ENCODE measurements at regions not wholly inside any gene's neighbourhood (a gene's known extent, or its start where the extent isn't known, plus 50 kb on each side); places are given as distances from the start of the nearest gene placed in this dataset.

GRCh38 chr18:24810561-24811305 lies 350.3 kb downstream of the HRH4 start:
- H3K4me3 ChIP-seq (replicated peaks in 1 of 2; ENCODE audit: low read depth in 2 of 2, low read length in 2 of 2) = no peak overlapping the region
- TF ChIP-seq, protein P1, sequence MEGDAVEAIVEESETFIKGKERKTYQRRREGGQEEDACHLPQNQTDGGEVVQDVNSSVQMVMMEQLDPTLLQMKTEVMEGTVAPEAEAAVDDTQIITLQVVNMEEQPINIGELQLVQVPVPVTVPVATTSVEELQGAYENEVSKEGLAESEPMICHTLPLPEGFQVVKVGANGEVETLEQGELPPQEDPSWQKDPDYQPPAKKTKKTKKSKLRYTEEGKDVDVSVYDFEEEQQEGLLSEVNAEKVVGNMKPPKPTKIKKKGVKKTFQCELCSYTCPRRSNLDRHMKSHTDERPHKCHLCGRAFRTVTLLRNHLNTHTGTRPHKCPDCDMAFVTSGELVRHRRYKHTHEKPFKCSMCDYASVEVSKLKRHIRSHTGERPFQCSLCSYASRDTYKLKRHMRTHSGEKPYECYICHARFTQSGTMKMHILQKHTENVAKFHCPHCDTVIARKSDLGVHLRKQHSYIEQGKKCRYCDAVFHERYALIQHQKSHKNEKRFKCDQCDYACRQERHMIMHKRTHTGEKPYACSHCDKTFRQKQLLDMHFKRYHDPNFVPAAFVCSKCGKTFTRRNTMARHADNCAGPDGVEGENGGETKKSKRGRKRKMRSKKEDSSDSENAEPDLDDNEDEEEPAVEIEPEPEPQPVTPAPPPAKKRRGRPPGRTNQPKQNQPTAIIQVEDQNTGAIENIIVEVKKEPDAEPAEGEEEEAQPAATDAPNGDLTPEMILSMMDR (IDR thresholded peaks at IDR 0.05; ENCODE audit: low read depth, low read length) = no peak

GRCh38 chr18:24811950-24812681 lies 351.7 kb downstream of the HRH4 start:
- TF ChIP-seq, protein P1 (IDR thresholded peaks at IDR 0.05; ENCODE audit: low read depth, low read length) = no peak
- DNase-seq (ENCODE audit: low read depth in 2 of 2) = no peak
- H3K4me3 ChIP-seq (replicated peaks in 1 of 2; ENCODE audit: low read depth in 2 of 2, low read length in 2 of 2) = no peak overlapping the region

More at GRCh38 chr18:24810561-24811305, 350.3 kb downstream of the HRH4 start:
- DNase-seq (ENCODE audit: low read depth in 2 of 2) = no peak

- TF ChIP-seq, protein P1 (IDR thresholded peaks at IDR 0.05; ENCODE audit: low read depth, low read length) = no peak
- DNase-seq (ENCODE audit: low read depth in 2 of 2) = no peak
- no peak overlapping the region for H3K4me3 ChIP-seq (replicated peaks in 1 of 2; ENCODE audit: low read depth in 2 of 2, low read length in 2 of 2)
Measured at GRCh38 chr18:24814521-24814920, 354.1 kb downstream of the HRH4 start.

GRCh38 chr18:24817150-24817549 lies 356.7 kb downstream of the HRH4 start:
- TF ChIP-seq, protein P1 (IDR thresholded peaks at IDR 0.05; ENCODE audit: low read depth, low read length) = no peak
- no peak overlapping the region for H3K4me3 ChIP-seq (replicated peaks in 1 of 2; ENCODE audit: low read depth in 2 of 2, low read length in 2 of 2)
- no peak for DNase-seq (ENCODE audit: low read depth in 2 of 2)

DNA sequence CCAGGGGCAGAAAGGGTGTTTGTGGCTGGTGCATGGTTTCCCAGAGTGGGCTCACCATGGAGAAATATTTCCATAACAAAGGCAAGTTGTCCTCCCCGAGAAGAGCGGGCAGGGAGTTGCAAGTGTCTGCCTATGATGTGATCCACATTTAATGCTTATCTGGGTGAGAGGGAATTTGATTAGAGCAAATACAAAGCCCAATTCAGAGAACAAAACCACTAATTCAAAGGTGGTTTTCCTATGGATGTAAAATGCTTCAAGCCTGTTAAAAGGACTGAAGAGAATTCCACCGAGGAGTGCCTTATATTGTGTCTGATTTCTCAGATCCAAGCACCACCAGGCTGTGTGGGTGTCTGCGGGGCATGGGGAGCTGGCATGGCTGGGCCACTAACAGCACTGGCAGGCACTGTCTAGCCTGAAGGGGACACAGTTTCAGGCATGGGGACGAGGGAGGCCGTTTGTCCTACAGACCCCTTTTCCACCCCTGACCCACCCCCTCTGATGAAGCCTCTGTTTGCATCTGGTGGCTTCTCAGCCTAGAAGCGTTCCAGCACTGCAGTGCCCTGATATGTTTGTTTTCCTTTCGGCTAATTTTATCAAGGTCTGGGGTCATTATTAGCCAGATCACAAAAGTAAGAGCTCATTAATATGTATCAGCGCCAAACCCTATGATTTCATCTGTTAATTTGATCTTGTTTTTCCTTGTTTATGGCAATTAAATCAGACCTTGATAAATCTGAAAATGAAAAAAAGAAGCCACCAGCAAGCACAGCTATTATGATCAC lies 357.3 kb downstream of the HRH4 start:
- no peak for DNase-seq (ENCODE audit: low read depth in 2 of 2)
- no peak overlapping the region for H3K4me3 ChIP-seq (replicated peaks in 1 of 2; ENCODE audit: low read depth in 2 of 2, low read length in 2 of 2)
- TF ChIP-seq, protein P1 (IDR thresholded peaks at IDR 0.05; ENCODE audit: low read depth, low read length) = no peak

GRCh38 chr18:24818441-24818840 lies 358.0 kb downstream of the HRH4 start:
- TF ChIP-seq, protein P1 (IDR thresholded peaks at IDR 0.05; ENCODE audit: low read depth, low read length) = no peak
- no peak for DNase-seq (ENCODE audit: low read depth in 2 of 2)
- H3K4me3 ChIP-seq (replicated peaks in 1 of 2; ENCODE audit: low read depth in 2 of 2, low read length in 2 of 2) = no peak overlapping the region

Data from cardiac fibroblast (primary cell).